ENCODE measurements at regions not wholly inside any gene's neighbourhood (a gene's known extent, or its start where the extent isn't known, plus 50 kb on each side); places are given as distances from the start of the nearest gene placed in this dataset.

DNA sequence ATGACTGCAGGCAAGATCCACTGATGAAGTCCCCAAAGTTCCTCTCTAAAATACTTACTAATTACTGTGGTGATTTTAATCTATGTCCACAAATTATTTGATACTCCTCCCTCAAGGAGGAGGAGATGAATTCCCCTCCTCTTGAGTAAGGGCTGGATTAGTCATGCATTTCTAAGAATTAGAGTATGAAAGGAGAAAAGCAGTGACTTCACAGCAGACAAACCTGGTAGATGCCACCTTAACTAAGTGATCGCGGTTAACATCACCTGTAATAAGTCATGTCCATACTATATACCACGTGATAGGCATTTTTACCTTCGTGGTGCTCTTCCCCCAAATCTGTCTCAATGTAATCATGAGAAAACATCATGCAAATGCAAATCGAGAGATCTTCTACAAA is 52.0 kb upstream of the TSPAN18 start:
- peaks cover 25 to 31% of the 10 kb centered on the region in 2 experiments for H3K4me1 Mint-ChIP-seq
- H3K14ac ChIP-seq (ENCODE audit: insufficient read depth, low read length), result no peak overlapping the region
- no peaks in the 10 kb centered on the region; the same call in 1 of the 2 replicates for H3K27me3 Mint-ChIP-seq (ENCODE audit: low read depth)
- no peak overlapping the region for H3K4me3 Mint-ChIP-seq
- no peak overlapping the region for H2BK15ac ChIP-seq (ENCODE audit: low read depth, low read length)
- H3K18ac ChIP-seq (ENCODE audit: insufficient read length, low read depth, low read length), result no peak overlapping the region
- H3K56ac ChIP-seq (ENCODE audit: insufficient read length, low read depth, low read length), result no peak overlapping the region
- no peak overlapping the region for H2BK12ac ChIP-seq (ENCODE audit: insufficient read length, low read depth, low read length)
- no peaks in the 10 kb centered on the region for H3K9me3 ChIP-seq (ENCODE audit: control insufficient read depth, low read depth, low read length)
- H3K9ac ChIP-seq (ENCODE audit: extremely low read depth, insufficient read length, low read length), result no peak overlapping the region
- H4K8ac ChIP-seq (replicated peaks; ENCODE audit: insufficient read length, low read depth, low read length), result no peak overlapping the region
- H2AFZ ChIP-seq (ENCODE audit: low read length), result no peak overlapping the region
- H2BK5ac ChIP-seq (ENCODE audit: insufficient read length, low read length), result no peak overlapping the region
- WGBS (ENCODE audit: extremely low coverage, insufficient read length, low lambda C conversion rate), result no CpG with 5 or more reads among the region's 5 CpGs
- peaks cover 0 to 13% (median 12%) of the 10 kb centered on the region in 3 experiments; a peak in 5 of 7 replicates for H3K36me3 Mint-ChIP-seq (ENCODE audit: insufficient read depth in 1 of 3, low read depth in 3 of 3)
- no peak overlapping the region for H3K27ac ChIP-seq (ENCODE audit: insufficient read length, low read depth, low read length)
- H3T11ph ChIP-seq (ENCODE audit: low read length), result no peak overlapping the region
- no peak for DNase-seq
- no peaks in the 10 kb centered on the region for H4K20me1 ChIP-seq (ENCODE audit: control insufficient read depth, insufficient read depth, insufficient read length)
- H3K23ac ChIP-seq (ENCODE audit: insufficient read length, low read depth, low read length), result no peak overlapping the region
- peaks cover 12 to 14% of the 10 kb centered on the region in 2 experiments for H3K9me3 Mint-ChIP-seq
- H3K23me2 ChIP-seq (ENCODE audit: insufficient read length, low read depth, low read length, poor library complexity, severe bottlenecking), result no peaks in the 10 kb centered on the region
- H2BK20ac ChIP-seq (ENCODE audit: low read depth, low read length, poor library complexity, severe bottlenecking), result no peak overlapping the region
- H3K27ac Mint-ChIP-seq, result no peak overlapping the region
- H3K79me1 ChIP-seq (ENCODE audit: insufficient read depth, low read depth, low read length, poor library complexity, severe bottlenecking), result no peaks in the 10 kb centered on the region
- H2BK120ac ChIP-seq (ENCODE audit: low read depth, low read length, poor library complexity, severe bottlenecking), result no peak overlapping the region
- TF ChIP-seq, protein P1, sequence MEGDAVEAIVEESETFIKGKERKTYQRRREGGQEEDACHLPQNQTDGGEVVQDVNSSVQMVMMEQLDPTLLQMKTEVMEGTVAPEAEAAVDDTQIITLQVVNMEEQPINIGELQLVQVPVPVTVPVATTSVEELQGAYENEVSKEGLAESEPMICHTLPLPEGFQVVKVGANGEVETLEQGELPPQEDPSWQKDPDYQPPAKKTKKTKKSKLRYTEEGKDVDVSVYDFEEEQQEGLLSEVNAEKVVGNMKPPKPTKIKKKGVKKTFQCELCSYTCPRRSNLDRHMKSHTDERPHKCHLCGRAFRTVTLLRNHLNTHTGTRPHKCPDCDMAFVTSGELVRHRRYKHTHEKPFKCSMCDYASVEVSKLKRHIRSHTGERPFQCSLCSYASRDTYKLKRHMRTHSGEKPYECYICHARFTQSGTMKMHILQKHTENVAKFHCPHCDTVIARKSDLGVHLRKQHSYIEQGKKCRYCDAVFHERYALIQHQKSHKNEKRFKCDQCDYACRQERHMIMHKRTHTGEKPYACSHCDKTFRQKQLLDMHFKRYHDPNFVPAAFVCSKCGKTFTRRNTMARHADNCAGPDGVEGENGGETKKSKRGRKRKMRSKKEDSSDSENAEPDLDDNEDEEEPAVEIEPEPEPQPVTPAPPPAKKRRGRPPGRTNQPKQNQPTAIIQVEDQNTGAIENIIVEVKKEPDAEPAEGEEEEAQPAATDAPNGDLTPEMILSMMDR (conservative IDR thresholded peaks at IDR 0.05), result no peak
- no peak overlapping the region for H3K4ac ChIP-seq (ENCODE audit: low read depth, low read length)
- no peak overlapping the region for H2AK5ac ChIP-seq (ENCODE audit: insufficient read length, low read length)
- no peaks in the 10 kb centered on the region for H3K79me2 ChIP-seq (ENCODE audit: insufficient read depth, low read length)
- no peak overlapping the region for H3K4me2 ChIP-seq (ENCODE audit: insufficient read depth, insufficient read length, low read length)
- no peak overlapping the region for H4K5ac ChIP-seq (ENCODE audit: insufficient read length, low read depth, low read length)
- H4K91ac ChIP-seq (ENCODE audit: insufficient read length, low read depth, low read length), result no peak overlapping the region
- H3K27me3 ChIP-seq (ENCODE audit: insufficient read depth, low read length), result no peaks in the 10 kb centered on the region
- peaks cover 11% of the 10 kb centered on the region; the same call in 1 of the 2 replicates for H3K4me1 ChIP-seq (ENCODE audit: insufficient read depth, low read length)
